Ecto neural progenitor cell (in vitro differentiated cells): ENCODE measurements at regions not wholly inside any gene's neighbourhood (a gene's known extent, or its start where the extent isn't known, plus 50 kb on each side); places are given as distances from the start of the nearest gene placed in this dataset.
"Not testable (repeated sequence)": the region's sequence is repeated elsewhere in the genome, so short reads cannot be mapped to it uniquely, and the experiment has no call there.

Experiments
- DNase-seq: peaks from one replicate; pipeline ENCODE4 v3.0.0-alpha.2; 2018; ENCODE audit warnings: low spot score

DNA sequence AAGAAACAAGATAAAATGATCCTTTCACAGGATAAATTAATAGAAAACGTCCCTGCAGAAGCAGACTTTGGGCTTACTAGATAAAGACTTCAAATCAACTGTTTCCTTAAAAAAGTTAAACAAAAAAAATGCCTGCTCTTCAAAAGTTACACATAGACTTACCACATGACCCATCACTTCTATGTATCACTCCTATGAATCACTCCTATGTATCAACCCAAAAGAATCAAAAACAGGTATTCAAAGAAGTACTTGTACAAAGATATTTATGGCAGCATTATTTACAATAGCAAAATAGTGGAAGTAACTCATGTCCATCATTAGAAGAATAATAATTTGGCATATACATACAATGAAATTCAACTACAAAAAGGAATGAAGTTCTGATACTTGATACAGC is 56.3 kb upstream of the PRDM9 start:
- no peak for DNase-seq

DNA sequence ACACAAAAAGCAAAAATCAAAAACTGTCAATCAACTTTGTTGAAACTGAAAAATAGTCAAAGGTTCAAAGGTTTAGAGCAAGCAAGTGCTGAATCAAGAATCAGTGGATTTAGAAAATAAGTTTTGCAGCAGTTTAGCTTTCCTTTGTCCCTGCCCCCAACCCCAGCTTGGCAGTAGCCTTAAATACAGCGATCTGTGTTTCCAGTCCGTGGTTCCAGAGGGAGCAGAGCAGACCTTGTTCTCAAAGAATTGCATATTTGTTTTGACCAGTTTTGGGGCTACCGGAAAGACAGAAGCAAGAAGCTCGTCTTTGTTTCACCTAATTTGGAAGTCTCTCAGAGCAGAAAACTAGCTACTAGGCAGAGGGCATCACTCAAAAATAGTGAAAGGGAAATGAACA is 57.2 kb upstream of the PRDM9 start:
- DNase-seq = no peak

DNA sequence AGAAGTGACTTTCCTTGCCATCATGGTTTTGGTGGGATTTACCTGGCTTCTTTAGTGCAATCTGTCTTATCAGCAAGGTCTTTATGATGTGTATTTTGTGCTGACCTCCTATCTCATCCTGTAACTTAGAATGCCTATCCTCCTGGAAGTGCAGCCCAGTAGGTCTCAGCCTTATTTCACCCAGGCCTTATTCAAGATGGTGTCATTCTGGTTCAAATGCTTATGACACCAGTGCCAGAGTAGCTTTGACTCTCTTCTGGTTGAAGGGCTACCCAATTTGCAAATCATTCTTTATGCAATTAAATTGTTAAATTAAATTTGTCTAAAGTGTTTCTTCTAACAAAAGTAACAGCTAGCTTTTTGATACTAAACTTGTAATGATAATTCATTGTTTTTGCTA is 58.8 kb upstream of the PRDM9 start:
- no peak for DNase-seq

DNA sequence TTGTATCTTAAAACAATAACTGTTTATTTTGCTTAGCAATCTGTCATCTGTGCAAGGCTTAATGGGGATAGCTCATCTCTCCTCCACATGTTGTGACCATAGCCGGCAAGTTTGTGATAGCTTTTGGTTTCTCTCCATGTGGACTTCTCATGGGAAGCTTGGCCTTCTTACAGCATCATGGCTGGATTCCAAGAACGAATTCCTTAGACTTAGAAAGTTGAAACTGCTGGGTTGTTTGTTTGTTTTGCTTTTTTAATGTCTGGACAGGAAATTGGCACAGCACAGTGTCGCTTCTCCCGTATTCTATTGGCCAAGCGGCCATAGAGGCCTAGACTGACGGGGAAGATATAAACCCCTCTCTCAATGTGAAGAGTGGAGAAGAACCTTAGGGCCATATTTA is 61.0 kb upstream of the PRDM9 start:
- DNase-seq = no peak

DNA sequence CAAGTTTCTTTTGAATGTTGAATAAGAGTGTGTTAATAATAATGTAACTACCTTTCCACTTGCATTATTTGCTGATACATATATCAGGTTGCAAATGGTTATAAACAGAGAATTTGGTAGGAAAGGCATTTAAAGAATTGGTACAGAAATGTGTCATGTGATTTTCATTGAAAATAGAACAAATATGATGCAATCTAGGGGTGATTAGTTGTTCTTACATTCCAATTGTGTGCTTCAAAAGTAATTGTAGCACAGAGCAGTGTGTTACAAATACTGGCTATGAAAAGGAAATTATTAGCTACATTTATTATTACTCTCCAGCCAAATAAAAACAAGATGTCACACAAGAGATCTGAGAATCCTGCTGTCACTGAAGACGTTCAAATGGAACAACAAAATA is 61.8 kb upstream of the PRDM9 start:
- no peak for DNase-seq

DNA sequence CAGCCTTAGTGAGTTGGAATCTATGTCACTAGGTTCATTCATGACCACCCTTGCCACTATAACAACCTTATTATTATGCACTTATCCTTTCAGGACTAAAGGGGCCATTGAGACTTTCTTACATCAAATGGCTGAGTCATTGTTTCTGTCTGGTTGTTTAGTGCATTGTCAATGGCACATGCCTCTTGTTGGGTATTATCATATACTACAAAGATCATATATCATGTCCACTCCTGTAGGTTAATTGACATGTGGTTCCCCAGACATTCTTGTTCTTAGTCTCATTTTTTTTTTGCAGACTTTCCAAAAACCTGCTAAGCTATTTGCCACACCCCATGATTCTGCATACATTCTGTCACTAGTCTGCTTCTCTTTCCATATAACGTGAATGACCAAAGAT is 66.7 kb upstream of the PRDM9 start:
- no peak for DNase-seq

DNA sequence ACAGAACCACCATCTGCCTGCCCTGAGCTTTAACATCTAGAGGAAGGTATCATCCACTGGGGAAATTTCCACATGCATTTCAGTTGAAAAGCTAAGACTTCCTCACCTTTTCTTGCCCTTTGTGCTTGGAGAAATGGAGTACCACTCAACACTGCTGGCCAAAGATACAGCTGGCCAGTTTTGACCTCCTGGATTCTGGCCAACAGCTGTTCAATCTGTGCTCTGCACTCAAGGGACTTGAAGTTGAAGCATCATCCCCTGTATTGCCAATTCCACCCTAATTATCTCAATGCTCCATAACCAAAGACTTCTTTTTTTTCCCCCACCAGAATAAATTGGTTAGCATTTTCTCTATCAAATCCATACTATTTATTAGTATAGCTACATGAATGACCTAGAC is 70.4 kb upstream of the PRDM9 start:
- DNase-seq = no peak

DNA sequence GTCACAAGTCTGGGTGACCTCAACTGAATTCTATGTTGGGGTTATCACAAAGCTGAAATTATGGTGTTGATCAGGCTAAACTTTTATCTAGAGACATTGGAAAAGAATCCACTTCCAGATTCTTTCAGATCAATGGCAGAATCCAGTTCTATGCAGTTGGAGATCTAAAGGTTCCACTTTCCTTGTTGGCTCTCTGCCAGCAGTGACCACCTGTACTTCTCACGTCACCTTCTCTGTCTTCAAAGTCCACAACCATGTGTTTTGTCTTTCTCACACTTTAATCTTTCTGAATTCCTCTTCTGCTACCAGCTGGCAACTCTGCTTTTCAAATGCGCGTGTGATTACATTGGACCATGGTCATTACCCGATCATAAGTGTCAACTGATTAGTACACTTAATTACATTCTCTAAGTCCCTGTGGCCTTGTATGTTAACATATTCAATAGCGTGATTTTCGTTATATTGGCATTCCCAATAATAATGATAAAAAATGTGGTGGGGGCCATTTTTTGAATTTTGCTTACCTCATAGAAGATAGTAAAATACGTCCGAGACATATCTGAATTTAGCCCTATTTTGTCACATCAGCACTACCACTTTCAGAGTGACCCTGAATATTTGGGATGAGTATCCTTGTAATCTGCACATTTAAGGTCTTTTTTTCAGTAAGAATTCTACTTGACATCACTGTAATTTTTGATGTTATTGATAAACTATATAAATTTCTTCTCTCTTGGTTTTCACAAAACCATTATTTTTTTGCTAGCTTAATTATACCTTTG is 73.7 kb upstream of the PRDM9 start:
- DNase-seq = no peak

DNA sequence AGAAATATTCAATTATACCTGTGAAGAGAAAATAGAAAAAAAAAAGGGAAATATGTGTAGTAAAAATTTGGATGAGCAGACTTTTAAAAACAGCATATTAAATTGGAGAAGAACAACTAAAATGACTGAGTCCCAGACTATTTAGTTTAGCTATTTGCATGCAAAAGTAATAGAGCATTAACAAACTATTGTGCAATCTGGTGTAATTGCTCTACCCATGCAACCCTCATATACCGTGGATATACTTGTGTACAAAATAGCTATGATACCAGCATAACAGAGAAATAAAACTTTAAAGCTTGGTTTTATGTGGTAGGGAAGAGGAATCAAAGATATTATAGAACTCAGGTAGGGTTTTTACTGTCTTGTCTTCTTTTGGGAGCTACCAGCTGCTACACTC is 78.7 kb upstream of the PRDM9 start:
- DNase-seq = no peak

DNA sequence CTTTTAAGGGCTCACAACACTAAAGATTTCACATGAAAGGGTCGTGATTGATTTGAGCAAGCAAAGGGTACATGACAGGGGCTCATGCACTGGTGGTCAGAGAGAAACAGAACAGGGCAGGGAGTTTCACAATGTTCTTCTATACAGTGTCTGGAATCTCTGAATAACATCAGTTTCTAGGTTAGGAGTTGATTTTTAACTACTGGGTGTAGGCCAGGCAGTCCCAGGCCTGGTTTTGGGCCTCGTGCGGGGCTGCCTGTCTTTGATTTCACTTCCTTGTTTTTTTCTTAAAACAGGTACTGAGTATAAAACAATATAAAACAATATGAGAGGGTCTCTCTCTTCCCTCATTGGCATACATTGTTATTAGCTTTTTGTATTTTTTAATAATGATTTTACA is 87.2 kb upstream of the PRDM9 start:
- DNase-seq = not testable (repeated sequence)

DNA sequence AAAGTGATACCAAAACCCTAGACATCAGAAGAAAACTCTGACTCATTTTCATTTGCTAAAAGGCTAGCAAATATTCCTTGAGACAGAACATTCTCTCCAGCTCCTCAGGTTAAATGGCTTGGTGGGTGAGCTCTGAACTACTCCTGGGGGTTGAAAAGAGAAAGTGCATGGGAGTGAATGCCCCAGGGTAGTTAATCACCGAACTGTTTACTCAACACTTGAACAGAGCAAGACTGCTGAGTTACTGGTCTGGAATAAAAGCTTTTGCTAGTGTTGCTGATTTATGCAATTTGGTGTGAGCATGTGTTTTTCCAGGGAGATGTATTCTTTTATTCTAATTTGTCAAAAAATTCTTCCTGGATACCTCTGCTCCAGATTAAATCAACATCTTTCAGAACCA is 88.3 kb upstream of the PRDM9 start:
- DNase-seq = no peak

DNA sequence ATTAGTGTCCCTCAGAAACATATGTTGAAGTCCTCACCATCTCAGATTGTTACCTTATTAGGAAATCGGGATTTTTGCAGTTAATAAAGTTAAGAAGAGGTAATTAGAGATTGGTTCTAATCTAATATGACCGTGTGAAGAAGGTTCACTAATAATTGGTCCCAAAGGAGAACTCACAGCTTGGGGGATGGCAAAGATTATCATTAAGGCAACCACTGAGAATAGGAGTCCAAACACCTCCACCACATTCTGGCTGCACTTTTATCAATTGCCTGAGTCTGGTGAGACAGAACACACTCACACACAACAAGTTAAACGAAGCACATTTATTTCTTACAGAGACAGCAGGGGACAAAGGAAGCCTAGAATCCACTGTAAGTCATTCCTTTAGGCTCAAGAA is 94.9 kb upstream of the PRDM9 start:
- DNase-seq = no peak

DNA sequence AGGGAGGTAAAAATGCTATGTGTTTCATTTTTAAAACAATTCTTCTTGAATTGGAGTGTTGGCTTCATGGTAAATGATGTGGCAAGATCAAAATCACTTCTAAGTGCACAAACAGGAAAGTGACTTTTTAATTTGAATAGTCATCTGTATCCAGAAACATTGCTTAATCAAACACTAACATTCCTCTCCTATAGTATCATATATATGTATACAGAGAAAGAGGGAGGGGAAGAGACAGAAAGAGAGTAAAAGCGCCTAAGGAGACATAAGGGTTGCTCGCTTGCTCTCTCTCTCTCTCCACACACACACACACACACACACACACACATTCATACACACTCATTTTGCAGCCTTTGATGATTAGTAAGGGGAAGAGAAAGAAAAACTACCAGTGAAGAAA is 95.4 kb upstream of the PRDM9 start:
- DNase-seq = no peak

DNA sequence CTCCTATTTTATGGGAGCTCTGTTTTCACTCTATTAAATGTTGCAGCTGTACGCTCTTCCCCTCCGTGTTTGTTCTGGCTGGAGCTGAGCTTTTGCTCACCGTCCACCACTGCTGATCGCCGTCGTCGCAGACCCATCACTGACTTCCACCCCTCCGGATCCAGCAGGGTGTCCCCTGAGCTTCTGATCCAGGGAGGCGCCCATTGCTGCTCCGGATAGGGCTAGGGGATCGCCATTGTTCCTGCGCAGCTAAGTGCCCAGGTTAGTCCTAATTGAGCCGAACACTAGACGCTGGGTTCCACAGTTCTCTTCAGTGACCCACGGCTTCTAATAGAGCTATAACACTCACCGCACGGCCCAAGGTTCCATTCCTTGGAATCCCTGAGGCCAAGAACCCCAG is 96.2 kb upstream of the PRDM9 start:
- no peak for DNase-seq

DNA sequence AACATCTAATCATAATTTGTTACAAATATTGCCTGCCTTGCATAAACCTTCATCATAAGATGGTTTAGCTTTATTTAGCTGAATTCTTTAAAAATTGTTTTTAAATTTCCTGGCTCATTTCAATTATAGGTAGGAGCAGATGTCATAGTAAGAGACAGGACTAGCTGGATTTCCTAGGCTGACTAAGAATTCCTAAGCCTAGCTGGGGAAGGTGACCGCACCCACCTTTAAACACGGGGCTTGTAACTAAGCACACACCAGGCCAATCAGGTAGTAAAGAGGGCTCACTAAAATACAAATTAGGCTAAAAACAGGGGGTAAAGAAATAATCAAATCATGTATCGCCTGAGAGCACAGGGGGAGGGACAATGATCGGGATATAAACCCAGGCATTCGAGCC is 96.6 kb upstream of the PRDM9 start:
- DNase-seq = not testable (repeated sequence)

DNA sequence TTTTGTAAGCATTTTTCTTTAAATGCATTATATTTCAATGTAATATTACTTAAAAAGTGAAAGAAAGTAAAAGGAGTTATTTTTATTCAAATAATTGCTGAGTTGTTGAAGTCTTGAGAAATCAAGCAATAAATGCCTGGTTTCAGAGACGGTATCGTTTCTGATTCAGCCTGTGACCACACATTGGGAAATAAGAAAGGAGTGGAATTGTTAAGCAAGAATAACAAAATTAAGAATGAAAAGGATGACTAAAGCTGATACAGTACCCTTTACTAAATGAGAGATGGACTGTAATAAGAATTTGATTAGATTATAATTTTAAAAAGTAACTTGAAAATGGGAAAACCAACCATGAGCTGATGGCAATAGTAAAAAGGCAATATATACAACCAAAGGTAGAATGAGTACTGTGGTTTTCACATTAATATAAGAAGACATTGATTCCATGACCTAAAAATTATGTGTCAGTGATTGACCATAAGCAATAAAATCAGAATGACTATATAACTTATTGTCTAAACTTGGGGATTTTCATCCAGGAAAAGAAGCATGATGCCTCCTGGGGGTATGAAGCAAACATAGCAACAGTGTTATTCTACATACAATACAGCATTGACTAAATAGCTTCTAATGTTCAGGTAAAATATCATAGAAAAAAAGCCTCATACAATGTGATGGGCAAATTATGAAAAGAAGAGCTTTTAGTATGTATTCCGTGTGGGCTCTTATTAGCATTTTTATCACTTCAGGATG is 101.9 kb upstream of the PRDM9 start:
- no peak for DNase-seq

DNA sequence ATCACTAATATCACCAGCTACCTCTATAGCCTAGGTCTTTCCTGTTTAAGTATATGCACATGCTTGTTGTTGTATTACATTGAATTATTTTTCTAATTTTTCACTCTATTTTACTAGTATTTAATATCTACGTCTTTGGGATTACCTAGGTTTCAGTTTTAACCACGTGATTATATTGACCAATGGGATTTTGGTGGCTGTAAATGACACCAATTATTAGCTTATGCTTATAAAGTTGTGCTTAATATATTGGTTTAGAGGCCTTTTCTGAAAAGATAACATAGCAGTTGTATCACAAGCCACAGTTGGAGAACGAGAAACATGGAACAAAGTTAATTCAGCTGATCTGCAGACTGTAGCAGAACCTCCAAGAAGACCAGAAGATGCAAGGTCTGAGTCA is 104.8 kb upstream of the PRDM9 start:
- DNase-seq = no peak

DNA sequence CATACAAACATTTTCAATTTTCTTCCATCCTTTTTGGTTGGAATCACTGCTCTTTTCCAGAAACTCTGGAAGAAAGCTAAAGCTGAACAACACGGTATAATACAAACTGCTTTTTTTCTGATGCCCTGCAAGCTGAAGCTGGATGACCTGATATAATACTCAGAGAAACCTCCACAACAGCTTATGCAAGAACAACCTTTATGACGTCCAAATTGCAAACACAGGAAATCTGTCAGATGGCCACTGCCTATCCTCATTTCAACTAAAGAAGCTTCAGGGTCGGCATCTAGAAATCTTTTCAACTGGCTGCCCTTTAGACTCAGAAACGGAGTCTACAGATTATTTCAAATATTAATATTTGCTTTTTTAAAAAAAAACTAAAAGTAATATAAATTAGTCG is 106.5 kb upstream of the PRDM9 start:
- DNase-seq = no peak

DNA sequence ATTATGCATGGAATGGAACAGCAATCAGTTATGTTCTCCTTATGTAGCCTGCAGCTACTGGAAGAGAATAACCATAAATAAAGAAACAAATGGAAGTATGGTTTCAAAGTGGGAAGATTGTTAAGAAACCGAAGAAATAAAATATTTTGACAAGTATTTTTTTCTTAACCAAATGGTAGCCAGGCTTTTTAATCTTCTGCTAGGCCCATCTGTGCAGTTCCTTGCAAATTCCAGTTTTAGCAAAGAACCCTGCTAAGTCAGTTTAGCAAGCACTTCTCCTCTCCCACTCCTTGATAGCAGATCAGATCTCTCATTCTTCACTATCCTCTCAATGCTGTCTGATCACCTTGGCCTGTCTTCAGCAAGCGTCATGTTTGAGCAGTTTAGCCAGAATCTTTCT is 111.1 kb upstream of the PRDM9 start:
- DNase-seq = no peak

DNA sequence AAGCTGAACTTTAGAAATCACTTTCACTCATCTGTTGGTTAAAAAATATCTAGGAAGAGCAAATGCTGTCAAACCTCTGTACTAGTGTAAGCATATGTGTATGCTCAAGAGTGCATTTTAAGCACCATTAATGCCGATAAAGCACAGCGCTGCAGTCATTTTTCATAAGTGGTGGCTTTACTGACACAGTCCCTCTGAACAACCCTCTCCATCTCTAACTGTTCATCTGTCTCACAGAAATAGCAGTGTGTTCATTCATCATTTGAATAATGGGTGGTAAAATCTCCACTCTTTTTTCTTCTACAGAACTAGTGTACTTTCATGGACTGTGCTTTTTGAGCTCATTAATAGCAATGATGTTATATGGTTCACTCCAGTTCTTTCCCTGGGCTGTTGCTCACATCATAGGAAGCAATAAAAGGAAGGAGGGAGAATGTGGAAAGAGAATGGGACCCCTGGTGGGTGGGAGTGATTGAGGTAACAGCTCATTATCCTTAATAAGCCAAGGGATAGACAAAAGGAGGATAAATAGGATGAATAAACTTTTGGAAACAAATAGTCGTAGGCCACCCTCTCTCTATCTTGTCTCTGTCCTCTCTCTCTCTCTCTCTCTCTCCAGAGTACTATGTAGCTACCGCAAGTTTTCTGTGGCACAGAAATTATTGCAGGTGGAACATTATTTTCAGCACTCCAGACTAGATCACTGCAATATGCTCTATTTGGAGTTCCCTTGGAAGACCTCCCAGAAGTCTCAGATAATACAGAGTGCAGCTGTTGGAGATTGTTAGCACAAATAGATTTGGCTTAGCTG is 117.9 kb upstream of the PRDM9 start:
- DNase-seq = no peak

DNA sequence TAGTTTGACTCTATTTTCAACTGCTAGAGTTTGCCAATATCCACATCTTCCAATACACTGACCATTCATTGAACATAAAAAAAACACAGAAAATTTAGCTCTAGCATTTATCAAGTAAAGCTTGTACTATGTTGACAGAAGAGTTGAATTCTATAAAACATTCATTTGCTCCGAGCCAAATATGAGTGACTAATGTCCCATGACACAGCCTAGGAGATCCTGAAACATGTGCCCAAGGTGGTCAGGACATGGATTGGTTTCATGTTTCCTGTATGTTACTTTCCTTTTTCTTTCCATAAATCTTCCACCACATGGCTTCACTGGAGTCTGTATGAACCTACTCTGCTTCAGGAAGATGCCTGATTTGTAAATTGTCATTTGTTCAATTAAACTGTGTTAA is 122.4 kb upstream of the PRDM9 start:
- DNase-seq = no peak

DNA sequence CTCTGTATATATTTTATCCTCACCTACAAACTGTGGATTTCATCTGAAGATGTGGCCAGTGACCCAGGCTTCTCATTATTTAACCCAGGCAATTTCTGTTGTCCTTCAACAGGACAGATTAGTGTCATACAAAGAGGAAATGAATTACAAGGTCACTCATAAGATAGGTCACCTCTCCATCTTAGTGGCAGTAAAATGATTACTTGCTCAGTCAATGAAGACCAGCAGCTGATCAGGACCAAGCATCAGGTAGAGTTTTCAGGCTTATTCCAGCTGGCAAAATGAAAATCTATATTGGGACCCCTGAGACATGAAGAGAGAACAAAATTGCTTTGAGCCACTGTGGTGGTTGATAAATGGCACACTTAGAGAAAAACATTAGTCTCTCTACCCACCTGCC is 135.2 kb upstream of the PRDM9 start:
- DNase-seq = no peak

DNA sequence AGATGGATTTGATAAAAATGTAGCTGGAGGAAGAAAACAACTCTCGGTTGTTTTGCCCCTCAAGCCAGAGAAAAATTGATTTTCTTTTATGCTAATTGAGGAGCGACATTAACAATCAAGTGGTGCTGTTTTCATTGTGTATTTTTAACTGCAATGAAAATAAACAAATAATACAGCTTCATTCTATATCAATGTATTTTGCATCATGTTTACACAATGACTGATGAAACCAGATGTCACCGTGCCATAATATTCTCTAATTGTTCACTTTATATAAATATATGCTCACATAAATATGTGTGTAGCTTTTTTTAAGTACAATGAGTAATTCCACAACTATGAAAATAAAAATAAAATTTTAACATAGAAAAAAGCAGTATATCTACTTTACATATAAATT is 139.0 kb upstream of the PRDM9 start:
- DNase-seq = no peak
